GM19438 (cell line): ENCODE measurements at regions not wholly inside any gene's neighbourhood (a gene's known extent, or its start where the extent isn't known, plus 50 kb on each side); places are given as distances from the start of the nearest gene placed in this dataset.
"Not testable (repeated sequence)": the region's sequence is repeated elsewhere in the genome, so short reads cannot be mapped to it uniquely, and the experiment has no call there.

ENCODE experiments used
- ATAC-seq: cut with Tn5 transposase; IDR thresholded peaks from one replicate; pipeline ENCODE4 v1.9.1; 2021; ENCODE audit warnings: low read depth; ENCODE audit not compliant: unreplicated experiment

DNA sequence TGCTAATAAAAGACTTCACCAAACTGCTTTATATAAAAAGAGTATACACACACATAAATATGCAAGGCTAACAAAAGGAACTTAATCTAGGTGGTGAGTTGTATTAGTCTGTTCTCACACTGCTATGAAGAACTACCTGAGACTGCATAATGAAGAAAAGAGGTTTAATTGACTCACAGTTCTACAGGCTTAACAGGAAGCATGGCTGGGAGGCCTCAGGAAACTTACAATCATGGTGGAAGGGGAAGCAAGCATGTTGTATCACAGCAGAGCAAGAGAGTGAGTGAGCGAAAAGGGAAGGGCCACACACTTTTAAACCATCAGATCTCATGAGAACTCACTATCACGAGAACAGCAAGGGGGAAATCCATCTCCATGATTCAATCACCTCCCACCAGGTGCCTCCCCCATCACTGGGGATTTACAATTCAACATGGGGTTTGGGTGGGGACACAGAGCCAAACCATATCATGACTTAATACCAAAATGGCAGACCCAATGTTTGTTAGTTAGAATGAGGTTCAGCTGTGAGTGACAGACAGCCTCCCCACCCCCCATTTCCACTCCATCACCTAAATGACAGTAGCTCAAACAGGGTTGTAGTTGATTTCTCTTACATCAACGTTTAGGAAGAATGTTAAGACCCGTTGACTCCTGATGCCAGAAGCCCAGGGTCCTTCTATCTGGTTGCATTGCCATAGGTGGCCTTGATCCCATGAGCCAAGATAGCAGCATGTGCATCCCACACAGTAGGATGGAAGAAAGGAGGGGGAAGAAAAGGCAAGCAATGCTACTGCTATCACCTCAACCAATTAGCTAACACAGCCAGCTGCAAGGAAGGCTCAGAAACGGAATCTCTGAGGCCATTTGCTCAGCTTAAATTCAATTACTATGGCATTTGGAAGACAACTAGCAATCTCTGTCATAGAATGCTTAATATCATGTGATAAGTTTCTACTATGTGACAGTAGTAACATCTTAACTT, 77.0 kb downstream of the CCDC71L start:
- no peak for ATAC-seq

DNA sequence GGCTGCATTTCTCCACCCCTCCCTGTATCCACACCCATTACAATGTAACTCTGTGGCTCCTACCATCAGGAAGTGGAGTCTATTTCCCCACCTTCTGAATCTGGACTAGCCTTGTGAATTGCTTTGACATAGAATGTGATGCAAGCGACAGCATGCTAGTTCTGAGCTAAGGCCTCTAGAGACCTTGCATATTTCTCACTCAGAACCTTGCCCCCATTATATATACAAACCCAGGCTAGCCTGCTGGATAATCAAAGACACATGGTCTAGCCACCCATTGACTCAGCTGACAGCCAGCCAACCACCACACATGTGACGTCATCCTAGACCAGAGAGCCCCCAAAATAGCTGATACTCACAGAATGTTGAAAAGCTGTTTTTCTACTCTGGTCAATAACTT, 77.9 kb downstream of the CCDC71L start:
- ATAC-seq, result no peak

DNA sequence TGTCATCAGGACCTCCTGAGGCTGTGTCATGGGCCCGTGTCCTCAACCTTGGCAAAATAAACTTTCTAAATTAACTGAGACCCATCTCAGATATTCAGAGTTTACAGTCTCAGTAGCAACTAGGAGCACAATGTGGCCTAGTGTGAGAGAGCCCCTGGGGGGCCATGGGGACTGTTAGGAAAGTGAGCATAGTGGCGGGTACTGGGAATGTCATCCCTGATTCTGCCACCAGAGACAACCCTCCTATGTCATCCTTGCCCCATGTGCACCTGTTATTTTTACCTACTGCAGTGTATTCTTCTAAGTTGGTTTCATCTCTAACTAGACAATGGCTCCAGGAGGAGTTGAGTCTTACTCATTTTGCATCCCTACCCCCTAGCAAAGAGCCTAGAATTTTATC, 78.6 kb downstream of the CCDC71L start:
- no peak for ATAC-seq

DNA sequence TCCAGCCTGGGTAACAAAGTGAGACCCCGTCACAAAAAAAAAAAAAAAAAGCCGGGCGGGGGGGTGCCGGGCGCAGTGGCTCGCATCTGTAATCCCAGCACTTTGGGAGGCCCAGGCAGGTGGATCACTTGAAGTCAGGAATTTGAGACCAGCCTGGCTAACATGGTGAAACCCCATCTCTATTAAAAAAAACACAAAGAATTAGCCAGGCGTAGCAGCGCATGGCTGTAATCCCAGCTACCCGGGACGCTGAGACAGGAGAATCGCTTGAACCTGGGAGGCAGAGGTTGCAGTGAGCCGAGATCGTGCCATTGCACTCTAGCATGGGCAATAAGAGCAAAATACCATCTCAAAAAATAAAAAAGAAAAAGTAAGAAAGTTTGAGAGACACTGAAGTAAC, 81.9 kb downstream of the CCDC71L start:
- not testable (repeated sequence) for ATAC-seq

DNA sequence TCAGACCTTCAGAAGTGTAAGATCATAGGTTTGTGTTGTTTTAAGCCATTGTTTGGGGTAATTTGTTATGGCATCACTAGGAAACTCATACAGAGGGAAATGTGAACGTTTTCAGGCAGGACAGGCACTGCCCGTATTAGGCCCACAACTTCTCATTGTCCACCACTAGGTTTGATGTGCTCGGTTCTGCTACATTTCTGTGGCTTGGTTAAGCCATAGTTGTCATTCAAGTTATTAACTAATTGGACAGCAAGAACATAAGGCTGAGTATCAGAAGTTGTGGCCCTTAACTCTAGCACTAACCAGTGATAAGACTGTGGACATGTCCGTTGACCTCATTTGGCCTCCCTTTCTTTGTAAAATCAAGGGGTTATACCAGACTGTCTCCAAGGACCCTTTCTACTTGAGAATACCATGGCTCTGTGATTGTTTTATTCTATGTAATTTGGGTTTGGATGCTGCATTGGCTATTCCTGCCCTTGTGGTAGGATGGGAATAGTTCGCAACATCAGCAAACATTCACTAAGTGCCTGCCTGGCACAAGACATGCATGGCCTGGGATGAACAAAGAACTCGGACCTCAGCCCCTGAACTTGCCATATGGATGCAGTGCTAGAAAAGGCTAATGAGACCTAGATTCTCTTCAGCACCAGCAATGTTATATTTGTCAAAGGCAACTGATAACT, 85.7 kb downstream of the CCDC71L start:
- ATAC-seq, result no peak

DNA sequence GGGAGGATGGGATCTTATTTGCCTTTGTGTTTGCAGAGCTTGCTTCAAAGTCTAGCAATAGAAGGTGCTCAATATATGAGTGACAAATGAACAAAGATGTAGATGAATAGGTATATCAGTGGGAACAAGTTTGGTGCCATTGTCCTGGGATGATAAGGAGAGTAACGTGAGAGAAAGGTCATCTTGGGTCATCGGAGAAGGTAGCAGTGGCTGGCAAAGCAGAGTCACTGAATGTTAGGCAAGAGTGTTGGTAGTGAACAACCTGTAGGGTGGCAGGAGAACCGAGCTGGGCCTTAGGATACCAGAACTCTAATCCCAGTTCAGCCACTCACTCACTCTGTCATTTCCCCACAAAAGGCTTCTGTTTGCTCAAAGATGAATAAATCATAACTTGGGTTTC, 87.2 kb downstream of the CCDC71L start:
- ATAC-seq, result no peak

DNA sequence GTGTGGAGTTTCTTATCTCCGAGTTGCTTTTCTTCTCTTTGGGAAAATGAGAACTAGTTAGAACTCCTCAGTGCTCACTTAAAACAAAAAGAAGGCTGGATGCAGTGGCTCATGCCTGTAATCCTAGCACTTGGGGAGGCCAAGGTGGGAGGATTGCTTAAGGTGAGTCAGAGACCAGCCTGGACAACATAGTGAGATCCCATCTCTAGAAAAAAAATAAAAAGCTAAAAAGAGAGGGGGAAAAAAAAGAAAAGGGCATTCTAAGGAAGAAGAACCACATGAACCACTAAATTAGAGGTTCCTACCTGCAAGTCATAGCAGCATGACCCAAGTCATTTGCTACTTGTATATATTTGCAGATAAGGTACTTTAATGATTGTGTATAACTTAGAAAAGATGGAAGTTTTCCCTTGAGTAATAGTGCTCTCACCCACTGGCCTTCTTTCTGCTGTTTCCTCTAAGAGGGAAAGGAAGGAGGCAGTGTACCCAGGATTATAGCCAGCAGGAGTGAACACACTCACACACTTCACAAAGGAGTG, 87.8 kb downstream of the CCDC71L start:
- no peak for ATAC-seq

DNA sequence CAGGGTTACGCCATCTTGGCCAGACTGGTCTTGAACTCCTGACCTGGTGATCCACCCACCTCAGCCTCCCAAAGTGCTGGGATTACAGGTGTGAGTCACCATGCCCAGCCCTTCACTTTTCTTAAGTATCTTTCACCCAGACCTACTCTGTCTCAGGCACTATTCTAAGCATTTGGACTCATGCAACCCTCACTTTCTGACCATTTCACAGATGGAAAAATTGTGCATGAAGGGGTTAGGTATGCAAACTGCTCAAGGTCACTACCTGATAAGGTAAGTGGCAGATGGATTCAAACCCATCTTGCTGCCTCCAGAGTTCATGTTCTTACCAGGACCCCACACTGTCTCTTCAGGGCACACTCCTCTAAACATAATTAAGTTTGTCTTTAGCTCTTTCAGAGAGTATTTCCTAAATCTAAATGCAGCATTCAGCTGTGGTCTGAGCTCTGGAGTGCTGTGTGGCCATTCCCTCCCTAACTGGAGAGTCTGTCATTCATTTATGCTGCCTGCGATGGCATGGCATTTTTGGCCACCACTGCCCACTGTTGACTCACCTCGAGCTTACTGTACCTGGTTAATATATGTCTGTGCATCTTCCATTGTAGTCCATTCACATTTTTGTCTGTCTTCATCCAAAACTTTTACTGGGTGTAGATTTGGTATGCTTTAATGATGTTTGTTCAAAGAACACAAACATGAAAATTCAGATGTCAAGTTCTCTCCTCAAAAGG, 88.4 kb downstream of the CCDC71L start:
- ATAC-seq, result no peak

DNA sequence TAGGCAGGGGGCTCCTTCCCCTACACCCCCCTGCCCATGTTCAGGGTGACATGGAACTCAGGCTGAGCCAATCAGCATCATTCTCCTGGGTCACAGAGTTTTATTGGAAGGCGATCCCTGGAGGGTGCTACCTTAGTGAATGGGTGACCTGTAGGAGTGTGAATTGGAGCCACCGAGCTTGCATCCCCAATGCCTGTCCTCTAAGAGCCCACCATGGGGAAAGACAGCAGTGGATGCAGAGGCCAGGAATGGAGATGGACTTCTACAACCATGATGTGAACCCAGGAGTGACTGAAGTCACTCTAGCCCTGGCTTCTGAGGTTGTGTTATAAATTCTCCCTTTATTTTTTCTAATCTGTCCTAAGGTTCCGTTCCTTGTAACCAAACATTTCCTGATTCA, 89.4 kb downstream of the CCDC71L start:
- no peak for ATAC-seq

DNA sequence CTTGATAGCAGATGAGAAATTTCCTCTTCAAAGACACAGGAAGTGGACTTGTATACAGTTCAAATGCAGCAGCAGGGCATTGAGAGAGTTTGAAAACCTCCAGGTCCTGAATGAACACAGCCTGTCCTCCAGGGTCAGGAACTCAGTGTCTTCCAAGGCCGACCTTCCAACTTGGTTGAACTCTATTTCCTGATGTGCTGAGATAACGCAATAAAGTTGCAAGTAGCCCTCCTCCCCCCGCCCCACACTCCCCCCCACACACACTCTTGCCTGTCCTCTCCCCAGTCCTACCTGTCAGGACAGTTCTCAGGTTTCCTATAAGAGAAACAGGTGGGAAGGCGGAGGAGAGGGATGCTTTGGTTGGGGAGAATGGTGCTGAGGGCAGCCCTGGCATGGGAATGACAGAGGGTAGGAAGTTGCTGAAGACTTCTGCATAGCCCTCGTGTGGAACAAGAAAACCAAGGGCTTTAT, 90.0 kb downstream of the CCDC71L start:
- no peak for ATAC-seq

DNA sequence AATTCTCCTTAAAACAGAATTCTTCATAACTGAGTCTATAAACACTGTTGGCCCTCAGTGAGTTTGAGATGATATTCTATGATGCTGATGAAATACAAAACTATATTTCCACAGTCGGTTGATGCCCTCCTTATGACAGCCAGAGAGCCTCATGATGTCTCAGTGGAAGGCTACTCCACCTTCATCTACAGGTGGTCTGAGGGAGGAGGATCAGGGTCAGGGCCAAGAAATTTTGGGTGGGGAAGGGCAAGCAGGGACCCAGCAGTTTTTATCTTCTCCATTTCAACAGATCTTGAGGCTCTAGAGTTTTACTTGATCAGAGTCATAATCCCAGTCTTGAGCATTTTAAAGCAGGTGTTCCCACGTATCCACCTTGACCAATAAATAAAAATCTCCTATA, 90.8 kb downstream of the CCDC71L start:
- ATAC-seq, result no peak

DNA sequence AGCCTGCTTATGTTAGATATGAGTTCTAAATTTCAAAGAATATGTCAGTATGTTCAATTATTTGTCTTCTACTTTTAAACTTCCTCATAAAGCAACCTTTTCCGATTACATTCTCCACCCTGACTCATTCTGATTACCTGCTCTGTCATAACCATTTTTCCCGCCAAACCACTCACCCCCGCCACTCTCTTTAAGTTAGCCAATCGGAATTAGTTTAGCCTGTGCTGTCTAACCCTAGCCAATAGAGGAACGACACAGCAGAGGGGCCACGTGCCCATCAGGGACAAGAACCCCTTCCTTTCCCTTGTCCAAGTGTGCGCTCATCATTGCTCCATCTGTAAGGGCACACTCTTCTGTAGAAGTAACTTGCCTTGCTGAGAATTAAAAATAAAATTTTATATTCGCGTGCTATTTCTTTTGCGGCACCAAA, 91.4 kb downstream of the CCDC71L start:
- ATAC-seq, result no peak

DNA sequence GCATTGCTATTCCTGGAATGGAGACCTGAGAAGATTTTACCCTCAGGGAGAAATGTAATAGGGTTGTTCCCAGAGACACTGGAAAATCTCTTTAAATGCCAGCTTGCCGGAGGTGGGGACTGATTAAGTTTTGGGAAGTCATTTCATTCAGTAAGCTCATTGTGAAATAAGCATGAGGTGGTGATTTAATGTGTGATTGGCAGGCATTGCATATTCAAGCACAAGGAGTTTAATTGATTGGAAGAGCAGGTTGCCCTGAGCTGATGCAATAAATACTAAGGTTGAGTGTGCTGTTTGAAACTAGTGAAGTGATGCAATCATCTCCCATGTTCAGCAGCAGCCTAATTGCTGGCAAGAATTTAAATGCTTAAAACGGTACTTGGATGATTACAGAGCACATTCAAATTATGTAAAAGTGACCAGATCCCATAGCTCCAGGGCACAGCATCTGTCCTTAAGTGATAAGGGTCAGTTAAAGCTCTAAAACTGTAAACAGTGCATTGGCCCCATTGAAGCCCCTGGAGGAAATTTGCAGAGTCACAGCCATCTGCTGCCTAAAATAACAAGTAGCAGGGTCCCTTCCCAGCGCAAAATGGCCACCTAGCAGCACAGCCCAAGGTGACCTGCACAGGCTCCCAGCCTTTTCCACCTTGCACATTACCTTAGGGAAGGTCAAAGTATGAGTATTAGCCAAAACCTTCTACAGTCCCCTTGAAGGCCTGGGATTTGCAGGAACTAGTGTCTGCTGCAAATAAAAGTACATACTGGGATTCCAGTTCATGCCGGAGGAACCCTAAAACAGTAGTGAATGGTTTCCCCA, 92.1 kb downstream of the CCDC71L start:
- no peak for ATAC-seq

DNA sequence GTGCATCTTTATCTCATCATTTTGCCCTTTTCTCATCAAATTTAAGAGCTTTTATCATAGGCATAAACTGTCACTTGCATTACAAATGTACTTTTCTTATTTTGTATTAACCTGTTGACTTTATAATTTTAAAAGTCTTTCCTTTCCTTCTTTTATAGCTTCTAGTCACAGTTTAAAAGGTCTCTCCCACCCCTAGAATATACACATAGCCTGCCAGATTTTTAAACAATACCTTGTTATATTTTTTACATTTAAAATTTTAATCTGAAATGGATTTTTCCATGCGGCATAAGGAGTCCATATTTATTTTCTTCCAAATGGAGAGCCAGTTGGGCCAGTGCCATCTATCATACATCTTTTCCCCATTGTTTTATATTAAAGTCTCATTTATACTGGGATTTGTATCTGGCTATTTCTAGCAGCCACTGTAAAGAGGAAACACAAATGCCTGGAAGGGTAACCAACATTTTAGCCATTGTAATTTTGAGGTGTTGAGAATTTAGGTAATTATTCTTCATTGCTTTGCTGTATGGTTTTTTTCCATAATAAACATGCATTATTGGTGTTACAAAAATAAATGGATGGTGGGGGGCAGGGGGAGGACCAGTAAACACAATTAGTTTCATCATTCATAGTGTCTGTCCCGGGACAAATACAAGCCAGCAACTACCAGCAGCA, 92.8 kb downstream of the CCDC71L start:
- ATAC-seq, result no peak

DNA sequence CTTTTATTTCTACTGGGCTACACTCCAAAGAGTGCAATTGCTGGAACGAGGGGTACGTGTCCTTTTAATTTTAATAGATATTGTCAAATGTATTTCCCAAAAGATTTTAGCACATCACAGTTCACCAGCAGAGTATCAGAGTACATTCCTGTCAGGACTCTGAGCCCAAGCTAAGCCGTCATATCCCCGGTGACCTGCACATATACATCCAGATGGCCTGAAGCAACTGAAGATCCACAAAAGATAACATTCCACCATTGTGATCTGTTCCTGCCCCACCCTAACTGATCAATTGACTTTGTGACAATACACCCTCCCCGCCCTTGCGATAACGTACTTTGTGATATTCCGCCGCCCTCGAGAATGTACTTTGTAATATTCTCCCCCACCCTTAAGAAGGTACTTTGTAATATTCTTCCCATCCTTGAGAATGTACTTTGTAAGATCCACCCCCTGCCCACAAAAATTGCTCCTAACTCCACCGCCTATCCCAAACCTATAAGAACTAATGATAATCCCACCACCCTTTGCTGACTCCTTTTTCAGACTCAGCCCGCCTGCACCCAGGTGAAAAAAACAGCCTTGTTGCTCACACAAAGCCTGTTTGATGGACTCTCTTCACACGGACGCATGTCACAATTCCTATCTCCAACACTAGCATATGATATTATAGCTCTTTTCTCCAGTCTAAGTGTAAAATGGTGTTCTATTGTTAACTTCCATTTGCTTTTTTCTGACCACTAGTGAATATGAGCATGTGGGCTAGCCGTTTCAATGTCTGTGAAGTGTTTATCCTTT, 93.6 kb downstream of the CCDC71L start:
- not testable (repeated sequence) for ATAC-seq

DNA sequence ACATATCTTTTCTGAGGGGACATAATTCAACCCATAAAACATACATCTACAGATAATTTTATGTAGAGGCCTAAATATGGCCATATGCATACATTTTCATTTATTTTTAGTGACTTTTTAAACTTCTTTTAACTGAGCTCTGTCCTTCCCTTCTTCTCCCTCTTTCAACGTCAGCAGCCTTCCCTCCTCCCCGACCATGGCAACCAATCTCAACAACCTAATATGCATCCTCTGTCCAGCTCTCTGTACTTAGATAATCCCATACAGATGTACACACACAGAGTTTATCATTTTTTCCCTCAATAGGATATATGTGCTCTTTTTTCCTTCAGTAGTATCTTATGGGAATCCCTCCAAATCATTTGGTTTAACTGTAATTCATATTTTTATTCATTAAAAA, 94.3 kb downstream of the CCDC71L start:
- no peak for ATAC-seq

DNA sequence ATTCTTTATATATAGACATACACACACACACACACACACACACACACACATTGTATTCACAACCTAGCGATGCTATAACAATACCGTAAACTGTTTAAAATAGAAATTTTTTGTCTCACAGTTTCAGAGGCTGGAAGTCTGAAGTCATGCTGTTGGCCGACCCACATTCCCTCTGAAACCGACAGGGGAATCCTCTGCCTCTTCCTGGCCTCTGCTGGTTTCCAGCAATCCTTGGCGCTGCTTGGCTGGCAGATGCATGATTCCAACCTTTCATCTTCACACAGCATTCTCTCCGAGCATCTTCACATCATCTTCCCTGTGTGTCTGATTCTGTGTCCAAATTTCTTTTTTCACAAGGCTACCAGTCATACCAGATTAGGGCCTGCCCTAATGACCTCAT, 94.8 kb downstream of the CCDC71L start:
- no peak for ATAC-seq

DNA sequence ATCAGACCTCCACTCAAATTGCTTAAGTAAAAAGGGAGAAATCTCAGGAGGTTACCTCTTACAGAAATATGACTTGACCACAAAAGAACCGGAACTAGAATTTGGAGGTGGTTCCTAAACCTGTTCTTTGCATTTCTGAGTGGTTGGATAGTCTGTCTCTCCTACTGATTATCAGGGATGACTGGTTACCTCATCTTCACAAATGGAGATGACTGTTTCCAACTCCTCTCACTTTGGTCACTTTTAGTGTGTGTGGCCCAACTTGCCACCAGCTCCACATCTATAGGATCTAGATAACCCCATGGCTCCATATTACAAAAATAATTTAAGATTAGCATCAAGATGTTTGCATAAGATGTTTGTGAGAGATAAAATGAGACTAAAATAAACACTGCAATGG, 95.5 kb downstream of the CCDC71L start:
- ATAC-seq, result no peak
